K562 (cell line): ENCODE measurements at regions not wholly inside any gene's neighbourhood (a gene's known extent, or its start where the extent isn't known, plus 50 kb on each side); places are given as distances from the start of the nearest gene placed in this dataset.

Source experiments
- TF ChIP-seq, protein P1 (sequence below): fragments of 250-450 bp; sonication (Bioruptor Pico); IDR thresholded peaks from 2 replicates; pipeline ENCODE4 v1.5.0; 2020; ENCODE audit warnings: mild to moderate bottlenecking, borderline replicate concordance
- TF ChIP-seq, protein P2 (sequence below), 3 experiments: IDR thresholded peaks in 2 of 3; conservative IDR thresholded peaks in 1 of 3; 2 replicates each; pipeline ENCODE4 v1.5.1; 2011 to 2012; ENCODE audit warnings: low read length in 3 of 3, mild to moderate bottlenecking in 3 of 3, control low read depth in 2 of 3, improper control_type of control experiment in 1 of 3, inconsistent platforms in 1 of 3, low read depth in 1 of 3, mixed read lengths in 1 of 3, moderate library complexity in 1 of 3; ENCODE audit not compliant: insufficient read depth in 2 of 3

- TF ChIP-seq, protein P1, sequence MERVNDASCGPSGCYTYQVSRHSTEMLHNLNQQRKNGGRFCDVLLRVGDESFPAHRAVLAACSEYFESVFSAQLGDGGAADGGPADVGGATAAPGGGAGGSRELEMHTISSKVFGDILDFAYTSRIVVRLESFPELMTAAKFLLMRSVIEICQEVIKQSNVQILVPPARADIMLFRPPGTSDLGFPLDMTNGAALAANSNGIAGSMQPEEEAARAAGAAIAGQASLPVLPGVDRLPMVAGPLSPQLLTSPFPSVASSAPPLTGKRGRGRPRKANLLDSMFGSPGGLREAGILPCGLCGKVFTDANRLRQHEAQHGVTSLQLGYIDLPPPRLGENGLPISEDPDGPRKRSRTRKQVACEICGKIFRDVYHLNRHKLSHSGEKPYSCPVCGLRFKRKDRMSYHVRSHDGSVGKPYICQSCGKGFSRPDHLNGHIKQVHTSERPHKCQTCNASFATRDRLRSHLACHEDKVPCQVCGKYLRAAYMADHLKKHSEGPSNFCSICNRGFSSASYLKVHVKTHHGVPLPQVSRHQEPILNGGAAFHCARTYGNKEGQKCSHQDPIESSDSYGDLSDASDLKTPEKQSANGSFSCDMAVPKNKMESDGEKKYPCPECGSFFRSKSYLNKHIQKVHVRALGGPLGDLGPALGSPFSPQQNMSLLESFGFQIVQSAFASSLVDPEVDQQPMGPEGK: no peak
- TF ChIP-seq, protein P2, sequence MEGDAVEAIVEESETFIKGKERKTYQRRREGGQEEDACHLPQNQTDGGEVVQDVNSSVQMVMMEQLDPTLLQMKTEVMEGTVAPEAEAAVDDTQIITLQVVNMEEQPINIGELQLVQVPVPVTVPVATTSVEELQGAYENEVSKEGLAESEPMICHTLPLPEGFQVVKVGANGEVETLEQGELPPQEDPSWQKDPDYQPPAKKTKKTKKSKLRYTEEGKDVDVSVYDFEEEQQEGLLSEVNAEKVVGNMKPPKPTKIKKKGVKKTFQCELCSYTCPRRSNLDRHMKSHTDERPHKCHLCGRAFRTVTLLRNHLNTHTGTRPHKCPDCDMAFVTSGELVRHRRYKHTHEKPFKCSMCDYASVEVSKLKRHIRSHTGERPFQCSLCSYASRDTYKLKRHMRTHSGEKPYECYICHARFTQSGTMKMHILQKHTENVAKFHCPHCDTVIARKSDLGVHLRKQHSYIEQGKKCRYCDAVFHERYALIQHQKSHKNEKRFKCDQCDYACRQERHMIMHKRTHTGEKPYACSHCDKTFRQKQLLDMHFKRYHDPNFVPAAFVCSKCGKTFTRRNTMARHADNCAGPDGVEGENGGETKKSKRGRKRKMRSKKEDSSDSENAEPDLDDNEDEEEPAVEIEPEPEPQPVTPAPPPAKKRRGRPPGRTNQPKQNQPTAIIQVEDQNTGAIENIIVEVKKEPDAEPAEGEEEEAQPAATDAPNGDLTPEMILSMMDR (IDR thresholded peaks at IDR 0.05 in 2 of 3, conservative IDR thresholded peaks at IDR 0.05 in 1 of 3; ENCODE audit: insufficient read depth in 2 of 3, low read depth in 1 of 3, low read length in 3 of 3): no peak
These were observed 50.2 kb upstream of the ASTN2 start for GRCh38 chr9:117464941-117465616.
